ENCODE measurements at regions not wholly inside any gene's neighbourhood (a gene's known extent, or its start where the extent isn't known, plus 50 kb on each side); places are given as distances from the start of the nearest gene placed in this dataset.

DNA sequence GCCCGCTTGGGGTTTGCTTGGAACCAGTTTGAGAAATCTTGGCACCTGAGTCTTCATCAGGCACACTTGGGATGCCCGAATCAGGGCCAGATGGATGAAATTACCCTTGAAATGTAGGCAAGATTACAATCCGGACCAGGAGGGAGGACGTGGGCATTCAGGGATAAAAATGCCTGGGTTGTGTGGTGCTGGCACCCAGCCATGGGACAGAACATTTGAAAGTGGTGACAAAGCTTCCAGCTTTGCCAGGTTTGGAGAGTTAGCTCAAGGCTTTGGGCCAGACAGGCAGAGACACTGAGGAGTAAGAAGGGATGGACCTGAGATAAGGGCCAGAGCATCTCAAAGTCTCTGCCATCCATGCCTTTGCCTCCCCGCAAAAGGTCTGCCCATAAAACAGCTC, 182.2 kb downstream of the TTC32 start:
- H3K4me1 ChIP-seq = peaks cover 0 to 11% (median 3%) of the 10 kb centered on the region in 3 donors
- TF ChIP-seq POLR2A (IDR thresholded peaks at IDR 0.05) (no peak), POLR2AphosphoS5 (IDR thresholded peaks at IDR 0.05) (no peak), EP300 (IDR thresholded peaks at IDR 0.05) (no peak)
- TF ChIP-seq, protein P1, sequence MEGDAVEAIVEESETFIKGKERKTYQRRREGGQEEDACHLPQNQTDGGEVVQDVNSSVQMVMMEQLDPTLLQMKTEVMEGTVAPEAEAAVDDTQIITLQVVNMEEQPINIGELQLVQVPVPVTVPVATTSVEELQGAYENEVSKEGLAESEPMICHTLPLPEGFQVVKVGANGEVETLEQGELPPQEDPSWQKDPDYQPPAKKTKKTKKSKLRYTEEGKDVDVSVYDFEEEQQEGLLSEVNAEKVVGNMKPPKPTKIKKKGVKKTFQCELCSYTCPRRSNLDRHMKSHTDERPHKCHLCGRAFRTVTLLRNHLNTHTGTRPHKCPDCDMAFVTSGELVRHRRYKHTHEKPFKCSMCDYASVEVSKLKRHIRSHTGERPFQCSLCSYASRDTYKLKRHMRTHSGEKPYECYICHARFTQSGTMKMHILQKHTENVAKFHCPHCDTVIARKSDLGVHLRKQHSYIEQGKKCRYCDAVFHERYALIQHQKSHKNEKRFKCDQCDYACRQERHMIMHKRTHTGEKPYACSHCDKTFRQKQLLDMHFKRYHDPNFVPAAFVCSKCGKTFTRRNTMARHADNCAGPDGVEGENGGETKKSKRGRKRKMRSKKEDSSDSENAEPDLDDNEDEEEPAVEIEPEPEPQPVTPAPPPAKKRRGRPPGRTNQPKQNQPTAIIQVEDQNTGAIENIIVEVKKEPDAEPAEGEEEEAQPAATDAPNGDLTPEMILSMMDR (IDR thresholded peaks at IDR 0.05) = no peak
- no peak for ATAC-seq
- no peak overlapping the region for H3K4me3 ChIP-seq
- H3K27me3 ChIP-seq = no peaks in the 10 kb centered on the region
- WGBS, 2 donors (ENCODE audit: low coverage in 1 of 2) = 86% methylated on average over 3 of the region's 5 CpGs; no CpG with 5 or more reads in 1 of the 2 donors
- H3K27ac ChIP-seq = no peak overlapping the region
- no peaks in the 10 kb centered on the region for H3K9me3 ChIP-seq
- no peaks in the 10 kb centered on the region for H3K36me3 ChIP-seq

DNA sequence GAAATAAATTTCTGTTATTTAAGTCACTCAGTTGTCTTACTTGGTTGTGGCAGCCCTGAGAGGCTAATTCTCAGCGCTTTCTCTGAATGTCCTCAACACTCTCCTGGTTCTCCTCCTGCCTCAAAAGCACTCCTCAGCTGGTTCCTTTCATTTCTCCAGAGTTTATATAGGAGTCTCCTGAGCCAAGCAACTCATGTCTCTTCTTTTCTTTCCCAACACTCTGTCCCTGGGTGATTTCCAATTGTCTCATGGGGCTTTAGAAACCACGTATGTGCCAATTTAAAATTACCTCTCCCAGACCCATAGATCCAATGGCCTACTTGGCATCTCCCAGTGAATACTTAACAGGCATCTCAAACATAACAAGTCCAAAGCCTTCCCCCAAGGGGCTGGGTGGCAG, 184.3 kb downstream of the TTC32 start:
- H3K27me3 ChIP-seq = no peaks in the 10 kb centered on the region
- H3K36me3 ChIP-seq = no peaks in the 10 kb centered on the region
- peak overlapping the region in 1 of 4 donors; percentile 46 for H3K27ac ChIP-seq
- ATAC-seq = no peak
- no peak overlapping the region for H3K4me3 ChIP-seq
- 67 to 100% methylated on average over 1 to 2 of the region's 2 CpGs for WGBS, 2 donors (ENCODE audit: low coverage in 1 of 2)
- peaks cover 0 to 2% (median 0%) of the 10 kb centered on the region in 3 donors for H3K4me1 ChIP-seq
- H3K9me3 ChIP-seq = no peaks in the 10 kb centered on the region
- TF ChIP-seq POLR2AphosphoS5 (IDR thresholded peaks at IDR 0.05) (no peak), POLR2A (IDR thresholded peaks at IDR 0.05) (no peak), EP300 (IDR thresholded peaks at IDR 0.05) (no peak)
- TF ChIP-seq, protein P1 (IDR thresholded peaks at IDR 0.05) = no peak

DNA sequence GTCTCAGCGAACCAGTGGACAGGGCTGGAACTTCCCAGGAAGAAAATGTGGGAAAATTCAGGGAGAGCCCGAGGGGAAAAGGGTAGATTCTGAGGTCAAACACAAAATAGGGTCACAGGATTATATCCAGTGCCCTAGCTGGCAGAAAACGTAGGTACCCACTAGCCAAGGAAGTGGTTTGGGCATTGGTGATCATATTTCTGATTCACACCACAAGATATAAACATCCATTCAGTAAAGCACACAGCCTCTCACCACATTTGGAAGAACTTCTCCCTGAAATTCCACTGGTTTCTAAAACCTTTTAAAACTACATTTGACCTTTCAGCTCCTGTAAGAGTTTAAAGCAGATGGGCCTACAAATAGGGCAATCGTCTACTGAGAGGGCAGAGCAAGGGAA, 186.9 kb downstream of the TTC32 start:
- TF ChIP-seq POLR2AphosphoS5 (IDR thresholded peaks at IDR 0.05) = no peak
- TF ChIP-seq POLR2A (IDR thresholded peaks at IDR 0.05) = no peak
- TF ChIP-seq, protein P1 (IDR thresholded peaks at IDR 0.05) = no peak
- no peak for TF ChIP-seq EP300 (IDR thresholded peaks at IDR 0.05)
- no peak for ATAC-seq
- Histone ChIP-seq H3K9me3 (no peaks in the 10 kb centered on the region), H3K27ac (no peak overlapping the region), H3K4me1 (peaks cover 3 to 6% (median 5%) of the 10 kb centered on the region in 3 donors), H3K27me3 (no peaks in the 10 kb centered on the region), H3K4me3 (no peak overlapping the region), H3K36me3 (no peaks in the 10 kb centered on the region)
- WGBS, 2 donors (ENCODE audit: low coverage in 1 of 2) = 60 to 90% methylated on average over 2 of the region's 4 CpGs

- Histone ChIP-seq H3K27ac (no peak overlapping the region), H3K9me3 (no peaks in the 10 kb centered on the region), H3K4me1 (peaks cover 3 to 6% (median 5%) of the 10 kb centered on the region in 3 donors), H3K27me3 (no peaks in the 10 kb centered on the region), H3K36me3 (no peaks in the 10 kb centered on the region), H3K4me3 (no peak overlapping the region)
- no peak for TF ChIP-seq POLR2AphosphoS5 (IDR thresholded peaks at IDR 0.05)
- TF ChIP-seq, protein P1 (IDR thresholded peaks at IDR 0.05) = no peak
- TF ChIP-seq EP300 (IDR thresholded peaks at IDR 0.05) = no peak
- TF ChIP-seq POLR2A (IDR thresholded peaks at IDR 0.05) = no peak
- ATAC-seq = no peak
- 97 to 100% methylated on average over 4 of the region's 4 CpGs for WGBS, 2 donors (ENCODE audit: low coverage in 1 of 2)
Measured at GRCh38 chr2:19712850-19713249, 188.9 kb downstream of the TTC32 start.

GRCh38 chr2:19711470-19712372, 190.1 kb downstream of the TTC32 start:
- peak; percentile 83 for ATAC-seq
- no peaks in the 10 kb centered on the region for H3K27me3 ChIP-seq
- H3K36me3 ChIP-seq = no peaks in the 10 kb centered on the region
- H3K4me1 ChIP-seq = peaks cover 3 to 6% (median 5%) of the 10 kb centered on the region in 3 donors
- H3K27ac ChIP-seq = peak overlapping the region in 2 of 4 donors; percentile 33 to 67
- 23 to 68% methylated on average over 2 to 4 of the region's 5 CpGs for WGBS, 2 donors (ENCODE audit: low coverage in 1 of 2)
- TF ChIP-seq, protein P1 (IDR thresholded peaks at IDR 0.05) = no peak
- no peak for TF ChIP-seq POLR2AphosphoS5 (IDR thresholded peaks at IDR 0.05)
- no peak for TF ChIP-seq POLR2A (IDR thresholded peaks at IDR 0.05)
- no peak for TF ChIP-seq EP300 (IDR thresholded peaks at IDR 0.05)
- no peak overlapping the region for H3K4me3 ChIP-seq
- no peaks in the 10 kb centered on the region for H3K9me3 ChIP-seq
